ENCODE measurements at regions not wholly inside any gene's neighbourhood (a gene's known extent, or its start where the extent isn't known, plus 50 kb on each side); places are given as distances from the start of the nearest gene placed in this dataset.

DNA sequence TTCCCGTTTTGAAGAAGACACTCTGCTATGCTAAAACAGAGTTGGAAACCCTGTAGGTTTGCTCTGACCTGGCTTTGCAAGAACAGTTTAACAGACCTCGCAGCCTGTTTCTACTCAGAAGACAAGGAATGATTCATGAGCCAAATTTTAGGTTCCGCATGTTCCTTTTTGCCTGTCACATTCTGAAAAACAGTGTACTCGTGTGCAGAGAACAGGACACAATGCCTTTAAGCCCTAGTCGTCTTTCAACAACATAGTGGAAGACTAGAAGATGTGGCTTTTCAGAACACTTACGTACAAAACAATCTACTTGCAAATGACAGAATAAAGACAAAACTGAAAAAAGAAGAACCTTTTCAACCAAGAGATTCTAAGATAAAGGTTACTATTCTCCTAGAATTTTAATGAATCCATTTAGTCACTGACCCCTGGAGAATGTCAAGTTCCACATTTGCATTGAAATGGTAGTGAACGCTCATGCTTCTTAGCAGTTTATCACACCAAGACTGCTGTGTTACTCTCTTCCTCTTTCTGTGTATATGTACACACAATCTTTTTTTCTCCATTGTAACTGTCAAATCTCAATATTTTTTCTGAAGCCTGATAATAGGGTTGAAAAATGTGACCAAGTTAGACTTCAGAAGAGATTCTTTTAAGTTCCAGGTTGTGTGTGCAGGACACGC lies 220.7 kb upstream of the NRSN1 start:
- ATAC-seq (ENCODE audit: low FRiP score) (no peak), DNase-seq (no peak)
- Histone ChIP-seq H3K4me1 (ENCODE audit: control insufficient read depth in 1 of 2, insufficient read depth in 2 of 2, low read length in 2 of 2) (peaks cover 0 to 2% of the 10 kb centered on the region in 2 donors), H3K9me3 (ENCODE audit: control insufficient read depth, low read length) (no peaks in the 10 kb centered on the region), H3K4me3 (ENCODE audit: low read length in 2 of 2) (no peak overlapping the region), H3K27me3 (ENCODE audit: control insufficient read depth in 1 of 2, insufficient read depth in 2 of 2, low read length in 1 of 2) (no peaks in the 10 kb centered on the region), H3K36me3 (ENCODE audit: control insufficient read depth in 1 of 2, insufficient read depth in 2 of 2, low read length in 1 of 2) (no peaks in the 10 kb centered on the region), H3K27ac (ENCODE audit: low read depth in 1 of 2, low read length in 2 of 2) (peak overlapping the region in 1 of 2 donors; percentile 43)
- intact Hi-C loops (cut with DNase I) = no loop called here
- 20% methylated on average over 8 of the region's 8 CpGs for WGBS, 2 donors

DNA sequence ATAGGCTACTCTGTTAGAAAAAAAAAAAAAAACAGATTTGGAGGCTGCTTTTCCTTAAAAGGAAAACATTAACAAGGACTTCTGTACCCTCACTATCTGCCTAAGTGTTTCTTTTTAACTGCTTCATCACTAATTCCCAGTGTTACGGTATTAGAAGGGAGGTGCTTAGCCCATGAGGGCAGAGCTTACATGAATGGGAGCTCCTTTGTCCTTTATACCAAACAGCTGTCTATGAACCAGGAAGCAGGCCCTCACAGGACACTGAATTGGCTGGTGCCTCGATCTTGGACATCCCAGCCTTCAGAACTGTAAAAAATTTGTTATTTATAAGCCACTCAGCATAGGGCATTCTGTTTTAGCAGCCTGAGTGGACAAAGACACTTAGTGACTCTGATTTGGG lies 215.6 kb upstream of the NRSN1 start:
- intact Hi-C loops (cut with DNase I) = no loop called here
- no peak overlapping the region for H3K4me3 ChIP-seq (ENCODE audit: low read length in 2 of 2)
- 59 to 79% methylated on average over 2 of the region's 2 CpGs for WGBS, 2 donors
- H3K9me3 ChIP-seq (ENCODE audit: control insufficient read depth, low read length) = no peaks in the 10 kb centered on the region
- no peaks in the 10 kb centered on the region for H3K36me3 ChIP-seq (ENCODE audit: control insufficient read depth in 1 of 2, insufficient read depth in 2 of 2, low read length in 1 of 2)
- peaks cover 0 to 2% of the 10 kb centered on the region in 2 donors for H3K4me1 ChIP-seq (ENCODE audit: control insufficient read depth in 1 of 2, insufficient read depth in 2 of 2, low read length in 2 of 2)
- no peaks in the 10 kb centered on the region for H3K27me3 ChIP-seq (ENCODE audit: control insufficient read depth in 1 of 2, insufficient read depth in 2 of 2, low read length in 1 of 2)
- DNase-seq = no peak
- no peak for ATAC-seq (ENCODE audit: low FRiP score)
- H3K27ac ChIP-seq (ENCODE audit: low read depth in 1 of 2, low read length in 2 of 2) = no peak overlapping the region

DNA sequence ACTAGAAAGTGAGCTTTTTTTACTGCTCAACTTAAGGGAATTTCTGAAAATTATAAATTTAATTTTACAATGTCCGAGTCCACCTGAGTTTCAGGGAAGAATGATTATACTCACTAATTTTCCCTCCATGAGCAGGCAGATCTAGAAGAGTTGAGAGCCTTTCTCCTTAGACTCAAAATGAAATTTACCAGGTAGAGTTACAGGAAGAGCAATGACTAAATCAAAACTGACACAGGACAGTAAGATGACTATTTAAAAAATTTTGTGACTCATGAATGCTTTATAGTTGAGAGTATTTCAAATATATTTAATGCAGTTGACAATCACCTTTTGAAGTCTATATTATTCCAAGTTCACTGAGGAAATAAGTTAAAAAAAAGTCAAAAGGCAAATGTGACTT lies 198.1 kb upstream of the NRSN1 start:
- Histone ChIP-seq H3K4me1 (ENCODE audit: control insufficient read depth in 1 of 2, insufficient read depth in 2 of 2, low read length in 2 of 2) (no peaks in the 10 kb centered on the region), H3K9me3 (ENCODE audit: control insufficient read depth, low read length) (no peaks in the 10 kb centered on the region), H3K27me3 (ENCODE audit: control insufficient read depth in 1 of 2, insufficient read depth in 2 of 2, low read length in 1 of 2) (no peaks in the 10 kb centered on the region), H3K27ac (ENCODE audit: low read depth in 1 of 2, low read length in 2 of 2) (no peak overlapping the region), H3K4me3 (ENCODE audit: low read length in 2 of 2) (no peak overlapping the region), H3K36me3 (ENCODE audit: control insufficient read depth in 1 of 2, insufficient read depth in 2 of 2, low read length in 1 of 2) (no peaks in the 10 kb centered on the region)
- intact Hi-C loops (cut with DNase I) = no loop called here
- 93 to 100% methylated on average over 1 of the region's 1 CpG for WGBS, 2 donors
- ATAC-seq (ENCODE audit: low FRiP score) (no peak), DNase-seq (no peak)

DNA sequence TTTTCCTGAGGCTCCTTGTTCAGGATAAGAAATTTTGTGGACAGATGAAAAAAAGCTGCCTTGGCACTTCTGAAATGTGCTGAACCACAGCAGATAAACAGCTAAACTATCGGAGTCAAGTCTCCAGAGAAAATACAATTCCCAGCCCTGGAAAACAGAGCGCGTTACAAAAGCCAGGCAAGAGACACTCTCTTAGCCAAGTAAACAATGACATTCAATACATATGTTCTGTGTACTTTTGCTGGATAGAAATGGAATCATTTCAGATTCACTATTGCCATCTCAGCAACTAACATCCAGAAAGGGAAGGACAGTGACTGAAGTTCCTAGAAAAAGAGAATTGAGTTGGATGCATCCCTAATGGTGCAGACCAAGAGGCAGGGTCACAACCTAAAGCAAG lies 196.8 kb upstream of the NRSN1 start:
- DNase-seq (no peak), ATAC-seq (ENCODE audit: low FRiP score) (no peak)
- H3K4me3 ChIP-seq (ENCODE audit: low read length in 2 of 2) = no peak overlapping the region
- H3K36me3 ChIP-seq (ENCODE audit: control insufficient read depth in 1 of 2, insufficient read depth in 2 of 2, low read length in 1 of 2) = no peaks in the 10 kb centered on the region
- WGBS, 2 donors = 26 to 27% methylated on average over 3 of the region's 3 CpGs
- intact Hi-C loops (cut with DNase I) = no loop called here
- H3K9me3 ChIP-seq (ENCODE audit: control insufficient read depth, low read length) = no peaks in the 10 kb centered on the region
- no peak overlapping the region for H3K27ac ChIP-seq (ENCODE audit: low read depth in 1 of 2, low read length in 2 of 2)
- no peaks in the 10 kb centered on the region for H3K4me1 ChIP-seq (ENCODE audit: control insufficient read depth in 1 of 2, insufficient read depth in 2 of 2, low read length in 2 of 2)
- no peaks in the 10 kb centered on the region for H3K27me3 ChIP-seq (ENCODE audit: control insufficient read depth in 1 of 2, insufficient read depth in 2 of 2, low read length in 1 of 2)

DNA sequence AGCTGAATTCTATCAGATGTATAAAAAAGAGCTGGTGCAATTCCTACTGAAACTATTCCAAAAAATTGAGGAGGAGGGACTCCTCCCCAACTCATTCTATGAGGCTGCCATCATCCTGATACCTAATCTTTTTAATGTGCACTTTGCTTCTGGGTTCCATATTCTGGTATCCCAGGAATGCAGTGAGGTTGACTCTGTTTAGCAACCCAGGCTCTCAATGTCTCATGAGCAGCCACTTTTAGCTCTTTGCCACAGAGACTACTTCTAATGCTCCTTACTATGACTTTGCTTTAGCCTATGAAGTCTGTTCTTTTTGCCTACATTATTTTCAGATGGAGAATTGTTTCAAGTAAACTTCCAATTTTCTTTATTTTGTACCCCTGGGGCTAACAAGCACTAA lies 185.5 kb upstream of the NRSN1 start:
- no peaks in the 10 kb centered on the region for H3K36me3 ChIP-seq (ENCODE audit: control insufficient read depth in 1 of 2, insufficient read depth in 2 of 2, low read length in 1 of 2)
- no peaks in the 10 kb centered on the region for H3K4me1 ChIP-seq (ENCODE audit: control insufficient read depth in 1 of 2, insufficient read depth in 2 of 2, low read length in 2 of 2)
- no peak for DNase-seq
- no peak overlapping the region for H3K4me3 ChIP-seq (ENCODE audit: low read length in 2 of 2)
- ATAC-seq (ENCODE audit: low FRiP score) = no peak
- no peak overlapping the region for H3K27ac ChIP-seq (ENCODE audit: low read depth in 1 of 2, low read length in 2 of 2)
- intact Hi-C loops (cut with DNase I) = no loop called here
- H3K27me3 ChIP-seq (ENCODE audit: control insufficient read depth in 1 of 2, insufficient read depth in 2 of 2, low read length in 1 of 2) = no peaks in the 10 kb centered on the region
- H3K9me3 ChIP-seq (ENCODE audit: control insufficient read depth, low read length) = no peaks in the 10 kb centered on the region

DNA sequence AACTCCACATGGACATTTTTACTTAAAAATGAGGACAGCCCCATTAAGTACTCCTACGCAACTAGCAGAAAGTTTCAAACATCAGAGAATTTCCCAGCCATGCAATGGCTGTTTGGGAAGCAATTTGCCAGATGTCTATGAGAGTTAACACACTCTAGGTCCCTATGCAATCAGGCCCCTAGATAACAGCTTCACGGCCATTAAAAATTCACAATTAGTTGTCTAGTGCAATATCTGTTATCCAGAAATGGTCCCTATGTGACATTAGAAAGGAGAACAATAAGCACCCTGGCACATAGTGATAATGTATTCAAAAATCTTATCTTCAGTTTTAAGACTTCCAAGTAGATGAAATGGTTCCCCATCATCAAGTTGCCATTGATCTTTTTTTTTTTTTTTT lies 174.3 kb upstream of the NRSN1 start:
- Histone ChIP-seq H3K9me3 (ENCODE audit: control insufficient read depth, low read length) (no peaks in the 10 kb centered on the region), H3K4me1 (ENCODE audit: control insufficient read depth in 1 of 2, insufficient read depth in 2 of 2, low read length in 2 of 2) (peaks cover 0 to 6% of the 10 kb centered on the region in 2 donors), H3K36me3 (ENCODE audit: control insufficient read depth in 1 of 2, insufficient read depth in 2 of 2, low read length in 1 of 2) (no peaks in the 10 kb centered on the region), H3K4me3 (ENCODE audit: low read length in 2 of 2) (no peak overlapping the region), H3K27me3 (ENCODE audit: control insufficient read depth in 1 of 2, insufficient read depth in 2 of 2, low read length in 1 of 2) (no peaks in the 10 kb centered on the region), H3K27ac (ENCODE audit: low read depth in 1 of 2, low read length in 2 of 2) (no peak overlapping the region)
- WGBS, 2 donors = 93 to 100% methylated on average over 2 of the region's 2 CpGs
- intact Hi-C loops (cut with DNase I) = no loop called here
- DNase-seq (no peak), ATAC-seq (ENCODE audit: low FRiP score) (no peak)

DNA sequence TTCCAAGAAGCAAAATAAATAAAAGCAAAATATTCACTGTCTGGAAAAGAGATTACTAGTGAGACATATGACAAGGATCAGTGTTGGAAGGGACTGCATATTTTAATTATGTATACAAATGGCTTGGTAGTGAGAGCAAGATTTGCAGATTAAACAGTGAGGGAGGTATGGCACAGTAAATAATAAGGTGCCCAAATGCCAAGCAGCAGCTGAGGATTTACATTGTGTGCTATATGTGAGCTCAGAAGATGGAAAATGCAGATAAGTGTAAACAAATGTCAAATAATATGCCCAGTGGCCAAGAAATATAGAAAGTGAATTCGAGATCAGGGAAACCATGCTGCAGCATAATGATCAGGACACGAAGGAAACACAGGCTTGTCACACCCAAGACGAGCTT lies 173.8 kb upstream of the NRSN1 start:
- Histone ChIP-seq H3K4me1 (ENCODE audit: control insufficient read depth in 1 of 2, insufficient read depth in 2 of 2, low read length in 2 of 2) (peaks cover 0 to 6% of the 10 kb centered on the region in 2 donors), H3K9me3 (ENCODE audit: control insufficient read depth, low read length) (no peaks in the 10 kb centered on the region), H3K36me3 (ENCODE audit: control insufficient read depth in 1 of 2, insufficient read depth in 2 of 2, low read length in 1 of 2) (no peaks in the 10 kb centered on the region), H3K27me3 (ENCODE audit: control insufficient read depth in 1 of 2, insufficient read depth in 2 of 2, low read length in 1 of 2) (no peaks in the 10 kb centered on the region), H3K27ac (ENCODE audit: low read depth in 1 of 2, low read length in 2 of 2) (no peak overlapping the region), H3K4me3 (ENCODE audit: low read length in 2 of 2) (no peak overlapping the region)
- DNase-seq (no peak), ATAC-seq (ENCODE audit: low FRiP score) (no peak)
- WGBS, 2 donors = 83 to 85% methylated on average over 3 of the region's 3 CpGs
- intact Hi-C loops (cut with DNase I) = no loop called here

DNA sequence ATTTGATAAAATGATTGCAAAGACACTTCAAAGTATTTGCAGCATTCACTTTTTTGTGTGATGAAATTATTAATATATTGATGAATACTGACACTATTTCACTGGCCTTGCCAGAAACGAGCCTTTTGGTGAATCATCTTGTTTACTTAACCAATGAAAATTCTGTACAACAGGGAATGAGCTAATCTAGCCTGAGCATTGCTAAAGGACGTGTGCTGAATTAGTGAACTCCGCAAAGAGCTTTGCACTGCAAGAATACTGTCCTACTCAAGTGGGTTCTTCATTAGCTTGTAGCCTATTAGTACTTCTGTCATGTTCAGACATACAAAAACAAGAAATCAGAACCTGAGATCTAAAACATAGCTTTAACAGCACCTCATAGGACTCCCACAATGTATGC lies 172.0 kb upstream of the NRSN1 start:
- no peak for ATAC-seq (ENCODE audit: low FRiP score)
- Histone ChIP-seq H3K27ac (ENCODE audit: low read depth in 1 of 2, low read length in 2 of 2) (no peak overlapping the region), H3K4me1 (ENCODE audit: control insufficient read depth in 1 of 2, insufficient read depth in 2 of 2, low read length in 2 of 2) (peaks cover 0 to 6% of the 10 kb centered on the region in 2 donors), H3K9me3 (ENCODE audit: control insufficient read depth, low read length) (no peaks in the 10 kb centered on the region), H3K4me3 (ENCODE audit: low read length in 2 of 2) (no peak overlapping the region), H3K36me3 (ENCODE audit: control insufficient read depth in 1 of 2, insufficient read depth in 2 of 2, low read length in 1 of 2) (no peaks in the 10 kb centered on the region), H3K27me3 (ENCODE audit: control insufficient read depth in 1 of 2, insufficient read depth in 2 of 2, low read length in 1 of 2) (no peaks in the 10 kb centered on the region)
- WGBS, 2 donors = 69 to 82% methylated on average over 3 of the region's 3 CpGs
- no peak for DNase-seq
- intact Hi-C loops (cut with DNase I) = no loop called here

DNA sequence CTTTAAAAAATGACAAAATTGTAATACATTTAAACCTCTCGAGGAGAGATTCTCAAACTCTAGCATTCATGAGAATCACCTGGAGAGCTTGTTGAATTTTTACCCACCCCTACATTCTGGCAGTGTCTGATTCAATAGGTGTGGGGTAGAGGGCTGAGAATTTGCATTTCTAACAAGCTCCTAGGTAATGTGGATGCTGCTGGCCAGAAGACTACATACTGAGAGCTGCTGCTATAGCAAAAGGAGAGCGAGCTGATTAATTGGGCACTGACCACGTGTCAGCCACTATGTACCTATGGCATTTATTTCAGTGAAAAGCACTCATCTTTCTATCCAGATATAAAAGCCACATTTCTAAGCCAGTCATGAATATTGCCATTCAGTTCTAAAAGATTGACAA lies 169.0 kb upstream of the NRSN1 start:
- no peaks in the 10 kb centered on the region for H3K27me3 ChIP-seq (ENCODE audit: control insufficient read depth in 1 of 2, insufficient read depth in 2 of 2, low read length in 1 of 2)
- ATAC-seq (ENCODE audit: low FRiP score) = no peak
- no peak overlapping the region for H3K4me3 ChIP-seq (ENCODE audit: low read length in 2 of 2)
- intact Hi-C loops (cut with DNase I) = no loop called here
- H3K9me3 ChIP-seq (ENCODE audit: control insufficient read depth, low read length) = no peaks in the 10 kb centered on the region
- no peaks in the 10 kb centered on the region for H3K36me3 ChIP-seq (ENCODE audit: control insufficient read depth in 1 of 2, insufficient read depth in 2 of 2, low read length in 1 of 2)
- DNase-seq = no peak
- WGBS, 2 donors = 71 to 84% methylated on average over 3 of the region's 3 CpGs
- H3K27ac ChIP-seq (ENCODE audit: low read depth in 1 of 2, low read length in 2 of 2) = no peak overlapping the region
- H3K4me1 ChIP-seq (ENCODE audit: control insufficient read depth in 1 of 2, insufficient read depth in 2 of 2, low read length in 2 of 2) = peaks cover 0 to 6% of the 10 kb centered on the region in 2 donors
